GM18499 (cell line): ENCODE measurements at regions not wholly inside any gene's neighbourhood (a gene's known extent, or its start where the extent isn't known, plus 50 kb on each side); places are given as distances from the start of the nearest gene placed in this dataset.
"Not testable (repeated sequence)": the region's sequence is repeated elsewhere in the genome, so short reads cannot be mapped to it uniquely, and the experiment has no call there.

Source experiments
- ATAC-seq: cut with Tn5 transposase; IDR thresholded peaks from one replicate; pipeline ENCODE4 v1.9.1; 2021; ENCODE audit warnings: moderate number of reproducible peaks; ENCODE audit not compliant: insufficient read depth, unreplicated experiment

DNA sequence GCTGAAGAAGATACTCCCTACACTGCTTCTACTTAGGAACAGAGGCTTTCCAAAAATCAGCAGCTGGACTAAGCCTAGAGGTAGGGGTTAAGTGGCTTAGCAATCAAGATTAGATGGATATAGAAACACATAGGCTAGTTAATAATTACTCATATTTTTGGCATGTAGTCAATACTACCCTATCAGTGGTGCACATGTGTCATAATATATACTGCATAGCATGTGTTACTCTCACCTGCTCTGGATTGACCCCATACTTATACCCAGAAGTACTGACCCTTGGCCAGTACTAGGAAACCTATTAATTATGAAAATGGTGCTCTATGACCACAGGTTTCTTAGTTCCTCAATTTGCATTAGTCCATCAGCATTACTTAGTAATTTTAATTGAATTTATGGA lies 528.4 kb upstream of the LMO3 start:
- no peak for ATAC-seq

GRCh38 chr12:17132336-17132735 lies 526.4 kb upstream of the LMO3 start:
- no peak for ATAC-seq

GRCh38 chr12:17116538-17116937 lies 510.6 kb upstream of the LMO3 start:
- ATAC-seq = not testable (repeated sequence)

GRCh38 chr12:17110316-17110715 lies 504.4 kb upstream of the LMO3 start:
- no peak for ATAC-seq

DNA sequence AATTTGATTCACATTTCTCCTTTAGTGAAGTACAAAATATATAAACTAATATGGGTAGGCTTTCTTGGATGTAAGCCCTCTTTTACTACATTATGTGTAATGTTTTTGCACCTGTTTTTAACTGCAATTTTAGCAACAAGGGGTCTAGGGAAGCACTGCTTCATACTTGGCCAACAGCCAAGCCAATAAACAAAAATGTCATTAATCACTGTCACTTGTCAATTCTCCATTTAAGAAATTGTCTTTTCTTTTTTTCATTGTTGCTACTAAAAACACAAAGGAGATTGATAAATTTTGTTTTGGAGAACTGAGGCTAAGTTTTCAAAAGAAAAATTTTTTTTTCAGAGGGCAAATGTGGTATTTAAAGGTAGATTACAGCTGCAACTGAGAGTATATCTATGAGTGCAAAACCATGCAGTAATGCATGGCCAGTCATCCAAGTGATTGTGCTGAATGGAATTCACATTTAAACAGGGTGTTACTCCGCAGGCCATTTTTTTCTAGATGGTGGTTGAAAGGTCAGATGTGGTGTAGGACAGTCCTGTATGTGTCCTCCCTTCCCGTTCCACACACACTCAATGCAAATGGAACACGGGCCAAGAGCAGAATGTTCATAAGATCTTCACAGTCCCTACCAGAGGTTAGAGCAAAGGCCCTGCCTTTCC lies 503.0 kb upstream of the LMO3 start:
- no peak for ATAC-seq

DNA sequence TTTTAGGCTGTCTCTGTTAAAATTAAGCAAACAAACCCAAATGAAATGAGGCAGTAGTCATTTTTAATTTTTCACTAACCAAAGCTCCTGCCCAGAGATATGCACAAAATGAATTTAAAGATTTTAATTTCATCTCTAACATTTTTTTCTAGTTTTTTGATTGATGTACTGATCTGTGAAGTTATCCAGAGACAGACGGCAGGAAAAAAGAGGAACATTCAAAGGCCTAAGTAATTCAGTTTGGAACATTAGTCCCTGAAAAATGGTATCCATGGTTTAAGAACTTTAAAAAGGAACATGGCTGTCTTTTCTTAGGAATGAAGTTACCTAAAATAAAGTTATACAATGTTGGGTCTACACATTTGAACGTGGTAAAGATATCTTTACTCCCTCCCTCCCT lies 498.8 kb upstream of the LMO3 start:
- ATAC-seq = no peak

DNA sequence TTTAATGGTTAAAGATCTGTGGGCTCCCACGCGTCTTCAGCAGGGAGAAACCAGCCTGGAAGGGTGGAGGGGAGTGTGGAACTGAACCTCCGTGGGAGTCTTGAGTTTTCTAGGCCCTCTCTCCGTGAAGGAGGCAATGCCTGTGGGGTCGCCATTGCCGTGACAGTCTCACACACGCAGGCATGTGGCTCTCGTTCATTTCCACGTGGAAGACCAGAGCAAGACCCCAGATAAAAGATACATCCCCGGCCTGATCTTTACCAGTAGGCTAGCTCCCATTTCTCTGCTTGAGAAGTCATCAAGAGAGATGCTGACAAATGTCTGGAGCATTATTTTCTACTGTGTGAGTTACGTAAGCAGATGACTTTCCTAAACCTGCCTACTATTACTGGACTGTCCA lies 491.7 kb upstream of the LMO3 start:
- no peak for ATAC-seq

DNA sequence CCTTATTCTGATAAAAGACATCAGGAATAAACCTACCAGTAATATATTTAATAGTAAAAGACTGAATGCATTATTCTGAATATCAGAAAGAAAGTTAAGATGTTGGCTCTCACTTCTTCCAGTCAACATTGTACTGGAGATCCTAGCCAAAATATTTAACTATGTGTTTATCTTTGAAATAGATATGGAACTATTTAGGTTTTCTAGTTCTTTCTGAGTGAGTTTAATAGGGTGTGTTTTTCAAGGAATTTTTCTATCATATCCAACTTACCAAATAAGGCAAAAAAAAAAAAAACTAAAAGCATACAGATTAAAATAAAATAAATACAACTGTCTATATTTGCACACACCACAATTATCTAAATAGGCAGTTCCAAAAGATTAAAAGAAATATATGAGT lies 478.9 kb upstream of the LMO3 start:
- ATAC-seq = no peak

DNA sequence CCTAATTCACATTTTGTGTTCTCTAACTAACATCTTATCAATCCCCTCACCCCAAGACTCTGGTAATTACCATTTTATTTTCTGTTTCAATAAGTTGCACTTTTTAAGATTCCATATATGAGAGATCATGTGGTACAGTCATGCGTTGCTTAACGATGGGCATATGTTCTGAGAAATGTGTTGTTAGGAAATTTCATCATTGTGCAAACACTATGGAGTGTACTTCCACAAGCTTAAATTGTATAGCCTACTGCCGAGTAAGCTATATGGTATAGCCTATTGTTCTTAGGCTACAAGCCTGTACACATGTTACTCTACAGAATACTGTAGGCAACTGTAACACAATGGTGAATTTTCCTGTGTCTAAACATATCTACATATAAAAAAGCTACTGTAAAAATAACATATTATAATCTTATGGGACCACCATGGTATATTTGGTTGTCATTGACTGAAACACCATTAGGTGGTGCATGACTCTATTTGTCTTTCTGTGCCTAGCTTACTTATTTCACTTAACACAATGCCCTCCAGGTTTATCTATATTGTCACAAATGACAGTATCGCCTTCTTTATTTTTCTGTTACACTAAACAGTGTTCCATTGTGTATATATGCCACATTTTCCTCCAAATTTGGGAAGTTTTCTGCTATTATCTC lies 473.4 kb upstream of the LMO3 start:
- ATAC-seq = no peak

DNA sequence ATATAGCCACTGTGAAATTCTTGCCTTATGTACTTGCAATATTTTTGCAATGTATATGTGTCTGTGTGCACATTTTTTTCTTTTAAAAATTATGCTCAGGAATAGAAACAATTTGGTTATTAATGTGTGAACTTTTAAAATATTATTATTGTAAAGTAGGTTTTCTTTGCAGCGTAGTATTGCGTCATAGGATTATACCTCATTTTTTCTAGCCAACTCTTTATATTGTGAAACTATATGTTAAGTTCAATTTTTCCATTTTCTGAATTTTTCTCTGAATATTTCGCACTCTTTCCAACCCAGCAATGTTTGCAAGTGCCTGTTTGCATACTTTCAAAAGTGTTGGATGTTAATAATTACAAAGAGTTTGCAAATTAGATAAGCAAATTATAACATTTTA lies 471.6 kb upstream of the LMO3 start:
- no peak for ATAC-seq

- ATAC-seq = no peak
Measured at GRCh38 chr12:17076811-17077210, 470.8 kb upstream of the LMO3 start.

- no peak for ATAC-seq
Measured at GRCh38 chr12:17076028-17076744, 470.2 kb upstream of the LMO3 start.

- no peak for ATAC-seq
Measured at GRCh38 chr12:17064834-17065233, 458.9 kb upstream of the LMO3 start.

GRCh38 chr12:17062267-17063036 lies 456.5 kb upstream of the LMO3 start:
- no peak for ATAC-seq

GRCh38 chr12:17060260-17060659 lies 454.3 kb upstream of the LMO3 start:
- no peak for ATAC-seq

- ATAC-seq = no peak
Measured at GRCh38 chr12:17056546-17056945, 450.6 kb upstream of the LMO3 start.

DNA sequence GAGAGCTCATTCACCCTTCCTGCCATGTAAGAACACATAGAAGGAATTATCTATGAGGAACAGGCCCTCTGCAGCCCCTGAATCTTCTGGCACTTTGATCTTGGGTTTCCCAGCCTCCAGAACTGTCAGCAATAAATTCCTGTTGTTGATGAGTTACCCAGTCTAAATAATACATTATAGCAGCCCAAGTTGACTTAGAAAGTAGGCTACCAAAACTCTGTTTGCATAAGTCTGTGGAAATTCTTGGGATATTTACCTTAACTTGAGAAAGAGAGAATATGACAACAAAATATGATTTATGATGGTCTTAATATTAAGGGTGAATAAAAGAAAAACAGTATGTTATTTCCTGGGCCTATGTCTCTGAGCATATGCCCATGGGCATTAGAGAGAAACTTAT lies 433.0 kb upstream of the LMO3 start:
- no peak for ATAC-seq

- no peak for ATAC-seq
Measured at GRCh38 chr12:17035372-17035771, 429.4 kb upstream of the LMO3 start.

GRCh38 chr12:17030338-17030737 lies 424.4 kb upstream of the LMO3 start:
- no peak for ATAC-seq

GRCh38 chr12:17028348-17028747 lies 422.4 kb upstream of the LMO3 start:
- no peak for ATAC-seq

- not testable (repeated sequence) for ATAC-seq
Measured at GRCh38 chr12:17025424-17025823, 419.5 kb upstream of the LMO3 start.
